Erythroblast (primary cell): ENCODE measurements at regions not wholly inside any gene's neighbourhood (a gene's known extent, or its start where the extent isn't known, plus 50 kb on each side); places are given as distances from the start of the nearest gene placed in this dataset.

Experiments
- GATA1 ChIP-seq: IDR thresholded peaks from 2 replicates; pipeline ENCODE4 v1.6.1; 2011; ENCODE audit warnings: low read depth, mild to moderate bottlenecking, control low read depth, low read length, moderate library complexity
- POLR2A ChIP-seq: IDR thresholded peaks from 2 replicates; pipeline ENCODE4 v1.6.1; 2011; ENCODE audit warnings: mild to moderate bottlenecking, low read length

DNA sequence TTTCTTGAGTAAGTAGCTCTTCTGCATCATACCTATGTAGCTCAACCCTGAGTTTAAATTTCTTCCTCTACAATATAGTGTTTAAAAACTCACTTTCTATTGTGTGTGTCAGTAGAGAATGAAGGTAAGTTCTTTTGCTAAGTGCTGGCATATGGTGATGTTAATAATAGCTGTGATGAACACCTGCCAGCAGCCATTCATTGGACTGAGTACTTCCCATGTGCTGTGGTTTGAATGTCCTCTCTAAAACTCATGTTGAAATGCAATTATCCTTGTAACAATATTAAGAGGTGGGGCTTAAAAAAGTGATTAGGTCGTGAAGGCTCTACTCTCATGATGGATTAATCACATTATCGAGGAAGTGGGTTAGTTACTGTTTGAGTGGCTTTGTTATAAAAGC, 645.2 kb upstream of the RGMB start:
- TF ChIP-seq POLR2A (no peak), GATA1 (no peak)
